ENCODE measurements at regions not wholly inside any gene's neighbourhood (a gene's known extent, or its start where the extent isn't known, plus 50 kb on each side); places are given as distances from the start of the nearest gene placed in this dataset.
A peak's percentile ranks its signal among the peaks of the same experiment; 100 is the strongest.
"Not testable (repeated sequence)": the region's sequence is repeated elsewhere in the genome, so short reads cannot be mapped to it uniquely, and the experiment has no call there.

- no peak for DNase-seq
Measured at GRCh38 chr10:29714096-29714874, 79.5 kb upstream of the SVIL start.

- no peak for DNase-seq
Measured at GRCh38 chr10:29713450-29713849, 78.7 kb upstream of the SVIL start.

- no peak for DNase-seq
Measured at GRCh38 chr10:29712108-29712507, 77.3 kb upstream of the SVIL start.

- no peak for DNase-seq
Measured at GRCh38 chr10:29710128-29710527, 75.4 kb upstream of the SVIL start.

GRCh38 chr10:29709484-29710002, 74.8 kb upstream of the SVIL start:
- DNase-seq, result no peak

GRCh38 chr10:29703271-29703670, 68.5 kb upstream of the SVIL start:
- DNase-seq, result no peak

- no peak for DNase-seq
Measured at GRCh38 chr10:29702273-29703164, 67.7 kb upstream of the SVIL start.

- no peak for DNase-seq
Measured at GRCh38 chr10:29701306-29701705, 66.5 kb upstream of the SVIL start.

GRCh38 chr10:29699621-29700020, 64.8 kb upstream of the SVIL start:
- no peak for DNase-seq

- no peak for DNase-seq
Measured at GRCh38 chr10:29698773-29699490, 64.2 kb upstream of the SVIL start.

GRCh38 chr10:29696581-29696980, 61.8 kb upstream of the SVIL start:
- DNase-seq, result not testable (repeated sequence)

- DNase-seq, result no peak
Measured at GRCh38 chr10:29694121-29694520, 59.4 kb upstream of the SVIL start.

GRCh38 chr10:29692121-29692539, 57.4 kb upstream of the SVIL start:
- no peak for DNase-seq

- DNase-seq, result peak; percentile 75
Measured at GRCh38 chr10:29691564-29692072, 56.8 kb upstream of the SVIL start.

- DNase-seq, result no peak
Measured at GRCh38 chr10:29689001-29689400, 54.2 kb upstream of the SVIL start.

- DNase-seq, result no peak
Measured at GRCh38 chr10:29688230-29688661, 53.5 kb upstream of the SVIL start.

- DNase-seq, result no peak
Measured at GRCh38 chr10:29687421-29688164, 52.8 kb upstream of the SVIL start.

- DNase-seq, result no peak
Measured at GRCh38 chr10:29685506-29685905, 50.7 kb upstream of the SVIL start.

Measured in hindlimb muscle (tissue), 1 donor.